ENCODE measurements at regions not wholly inside any gene's neighbourhood (a gene's known extent, or its start where the extent isn't known, plus 50 kb on each side); places are given as distances from the start of the nearest gene placed in this dataset.

GRCh38 chr3:124413989-124414598, 316.2 kb upstream of the UMPS start:
- DNase-seq: no peak

- no peak for DNase-seq
These were observed 314.7 kb upstream of the UMPS start for GRCh38 chr3:124415446-124415960.

GRCh38 chr3:124419303-124419702, 310.9 kb upstream of the UMPS start:
- DNase-seq: no peak

- DNase-seq: no peak
These were observed 309.9 kb upstream of the UMPS start for GRCh38 chr3:124420392-124420791.

- no peak for DNase-seq
These were observed 307.4 kb upstream of the UMPS start for GRCh38 chr3:124422805-124423204.

GRCh38 chr3:124424396-124424795, 305.9 kb upstream of the UMPS start:
- no peak for DNase-seq

- no peak for DNase-seq
These were observed 304.3 kb upstream of the UMPS start for GRCh38 chr3:124425972-124426371.

- no peak for DNase-seq
These were observed 301.7 kb upstream of the UMPS start for GRCh38 chr3:124428372-124429128.

- DNase-seq: no peak
These were observed 301.0 kb upstream of the UMPS start for GRCh38 chr3:124429129-124429815.

- DNase-seq: no peak
These were observed 298.8 kb upstream of the UMPS start for GRCh38 chr3:124431331-124431994.

GRCh38 chr3:124434176-124434575, 296.1 kb upstream of the UMPS start:
- no peak for DNase-seq

GRCh38 chr3:124435467-124435866, 294.8 kb upstream of the UMPS start:
- DNase-seq: no peak

- no peak for DNase-seq
These were observed 291.4 kb upstream of the UMPS start for GRCh38 chr3:124438813-124439212.

GRCh38 chr3:124439603-124440002, 290.6 kb upstream of the UMPS start:
- DNase-seq: no peak

- no peak for DNase-seq
These were observed 288.5 kb upstream of the UMPS start for GRCh38 chr3:124441766-124442165.

GRCh38 chr3:124442463-124442862, 287.8 kb upstream of the UMPS start:
- no peak for DNase-seq

GRCh38 chr3:124443446-124443845, 286.8 kb upstream of the UMPS start:
- DNase-seq: no peak

GRCh38 chr3:124444075-124444474, 286.2 kb upstream of the UMPS start:
- no peak for DNase-seq

GRCh38 chr3:124444896-124445295, 285.4 kb upstream of the UMPS start:
- no peak for DNase-seq

- no peak for DNase-seq
These were observed 282.4 kb upstream of the UMPS start for GRCh38 chr3:124447845-124448244.

- DNase-seq: no peak
These were observed 281.3 kb upstream of the UMPS start for GRCh38 chr3:124448954-124449353.

GRCh38 chr3:124450366-124450765, 279.9 kb upstream of the UMPS start:
- no peak for DNase-seq

- DNase-seq: no peak
These were observed 278.5 kb upstream of the UMPS start for GRCh38 chr3:124451630-124452317.
